Esophagus muscularis mucosa (tissue), 4 donors: ENCODE measurements at regions not wholly inside any gene's neighbourhood (a gene's known extent, or its start where the extent isn't known, plus 50 kb on each side); places are given as distances from the start of the nearest gene placed in this dataset.

ENCODE experiments used
- DNase-seq: peaks from one replicate; pipeline ENCODE4 v3.0.0-alpha.2; 2017; ENCODE audit errors: extremely low spot score
- H3K27ac ChIP-seq, 4 donors: fragments of 200-600 bp; sonication (generic); replicated peaks in 1 of 4; 1 replicate in 3 of 4; 2 replicates in 1 of 4; pipeline ENCODE4 v1.5.1; 2016 to 2019; ENCODE audit warnings: mild to moderate bottlenecking in 1 of 4
- H3K27me3 ChIP-seq, 4 donors: fragments of 200-600 bp; sonication (generic); one replicate each; pipeline versions ENCODE4 v1.5.1 to v1.6.0; 2016 to 2019
- H3K36me3 ChIP-seq, 4 donors: fragments of 200-600 bp; sonication (generic); one replicate each; pipeline ENCODE4 v1.5.1; 2016 to 2019
- H3K4me1 ChIP-seq, 4 donors: fragments of 200-600 bp; sonication (generic); one replicate each; pipeline ENCODE4 v1.5.1; 2016 to 2019
- H3K4me3 ChIP-seq, 4 donors: fragments of 200-600 bp; sonication (generic); 1 replicate in 2 of 4; 2 replicates in 2 of 4; pipeline ENCODE4 v1.5.1; 2016 to 2019; ENCODE audit warnings: mild to moderate bottlenecking in 4 of 4, moderate library complexity in 1 of 4
- H3K9me3 ChIP-seq, 4 donors: fragments of 200-600 bp; sonication (generic); 1 replicate in 3 of 4; 2 replicates in 1 of 4; pipeline ENCODE4 v1.5.1; 2016 to 2019
- CTCF ChIP-seq, 3 experiments: fragments of 200-600 bp in 2 of 3; fragments of 450-650 bp in 1 of 3; sonication (generic) in 2 of 3; IDR thresholded peaks; one replicate each; pipeline ENCODE4 v1.5.1; 2017 to 2019; ENCODE audit warnings: antibody characterized with exemption in 3 of 3, mild to moderate bottlenecking in 2 of 3, moderate library complexity in 1 of 3
- EP300 ChIP-seq: sonication (generic); formaldehyde crosslinking; IDR thresholded peaks from one replicate; pipeline ENCODE4 v1.6.1; 2017; ENCODE audit warnings: antibody characterized with exemption
- POLR2A ChIP-seq: fragments of 450-650 bp; IDR thresholded peaks from one replicate; pipeline ENCODE4 v1.6.1; 2017; ENCODE audit warnings: antibody characterized with exemption, moderate library complexity, mild to moderate bottlenecking, low read depth
- POLR2AphosphoS5 ChIP-seq, 2 donors: sonication (generic); formaldehyde crosslinking; IDR thresholded peaks; one replicate each; pipeline ENCODE4 v1.6.1; 2017; ENCODE audit warnings: antibody characterized with exemption in 2 of 2
- WGBS: methylation state at CpG from one replicate; pipeline ENCODE4 v1.1.5; 2018; 5-methylcytosine and 5-hydroxymethylcytosine counted together
- intact Hi-C: fragments of 100-400 bp; cut with DNase I; formaldehyde crosslinking; loops from one replicate; pipeline ENCODE4 v1.15.1; 2023

GRCh38 chr2:18445433-18446320 lies 114.8 kb downstream of the RDH14 start:
- Histone ChIP-seq H3K9me3 (no peaks in the 10 kb centered on the region), H3K27me3 (no peaks in the 10 kb centered on the region), H3K4me3 (no peak overlapping the region), H3K36me3 (no peaks in the 10 kb centered on the region), H3K27ac (peak overlapping the region; percentile 61 to 78 (median 67)), H3K4me1 (peaks cover 7 to 42% (median 35%) of the 10 kb centered on the region in 4 donors)
- 22% methylated on average over 7 of the region's 7 CpGs for WGBS
- no peak for DNase-seq
- intact Hi-C loops = no loop called here
- TF ChIP-seq EP300 (no peak), POLR2AphosphoS5 (IDR thresholded peaks at IDR 0.05) (peak; percentile 41 to 62), CTCF (IDR thresholded peaks at IDR 0.05) (peak in 1 of 3 experiments; percentile 11), POLR2A (no peak)

- Histone ChIP-seq H3K9me3 (no peaks in the 10 kb centered on the region), H3K27me3 (no peaks in the 10 kb centered on the region), H3K4me1 (peaks cover 7 to 51% (median 42%) of the 10 kb centered on the region in 4 donors), H3K36me3 (no peaks in the 10 kb centered on the region), H3K4me3 (no peak overlapping the region), H3K27ac (peak overlapping the region; percentile 61 to 78 (median 67))
- 66% methylated on average over 2 of the region's 2 CpGs for WGBS
- intact Hi-C loops = no loop called here
- TF ChIP-seq POLR2A (no peak), CTCF (IDR thresholded peaks at IDR 0.05) (no peak), POLR2AphosphoS5 (IDR thresholded peaks at IDR 0.05) (no peak), EP300 (no peak)
- no peak for DNase-seq
Measured at GRCh38 chr2:18444806-18445205, 115.6 kb downstream of the RDH14 start.

GRCh38 chr2:18441583-18441982 lies 118.9 kb downstream of the RDH14 start:
- Histone ChIP-seq H3K36me3 (no peaks in the 10 kb centered on the region), H3K4me3 (no peak overlapping the region), H3K27me3 (no peaks in the 10 kb centered on the region), H3K4me1 (peaks cover 7 to 51% (median 43%) of the 10 kb centered on the region in 4 donors), H3K27ac (no peak overlapping the region), H3K9me3 (no peaks in the 10 kb centered on the region)
- WGBS = 63% methylated on average over 3 of the region's 3 CpGs
- no peak for DNase-seq
- intact Hi-C loops = no loop called here
- no peak for TF ChIP-seq POLR2A
- no peak for TF ChIP-seq EP300
- no peak for TF ChIP-seq POLR2AphosphoS5 (IDR thresholded peaks at IDR 0.05)
- no peak for TF ChIP-seq CTCF (IDR thresholded peaks at IDR 0.05)

GRCh38 chr2:18440777-18441176 lies 119.7 kb downstream of the RDH14 start:
- 74% methylated on average over 4 of the region's 4 CpGs for WGBS
- TF ChIP-seq POLR2AphosphoS5 (IDR thresholded peaks at IDR 0.05) (no peak), EP300 (no peak), CTCF (IDR thresholded peaks at IDR 0.05) (no peak), POLR2A (no peak)
- Histone ChIP-seq H3K9me3 (no peaks in the 10 kb centered on the region), H3K4me1 (peaks cover 6 to 51% (median 43%) of the 10 kb centered on the region in 4 donors), H3K27ac (peak overlapping the region in 3 of 4 donors; percentile 13 to 51 (median 31)), H3K27me3 (no peaks in the 10 kb centered on the region), H3K36me3 (no peaks in the 10 kb centered on the region), H3K4me3 (no peak overlapping the region)
- intact Hi-C loops = no loop called here
- no peak for DNase-seq
